Fibroblast of skin of right quadriceps (primary cell): ENCODE measurements at regions not wholly inside any gene's neighbourhood (a gene's known extent, or its start where the extent isn't known, plus 50 kb on each side); places are given as distances from the start of the nearest gene placed in this dataset.

ENCODE experiments used
- DNase-seq: peaks from one replicate; pipeline ENCODE4 v3.0.0-alpha.2; 2013

DNA sequence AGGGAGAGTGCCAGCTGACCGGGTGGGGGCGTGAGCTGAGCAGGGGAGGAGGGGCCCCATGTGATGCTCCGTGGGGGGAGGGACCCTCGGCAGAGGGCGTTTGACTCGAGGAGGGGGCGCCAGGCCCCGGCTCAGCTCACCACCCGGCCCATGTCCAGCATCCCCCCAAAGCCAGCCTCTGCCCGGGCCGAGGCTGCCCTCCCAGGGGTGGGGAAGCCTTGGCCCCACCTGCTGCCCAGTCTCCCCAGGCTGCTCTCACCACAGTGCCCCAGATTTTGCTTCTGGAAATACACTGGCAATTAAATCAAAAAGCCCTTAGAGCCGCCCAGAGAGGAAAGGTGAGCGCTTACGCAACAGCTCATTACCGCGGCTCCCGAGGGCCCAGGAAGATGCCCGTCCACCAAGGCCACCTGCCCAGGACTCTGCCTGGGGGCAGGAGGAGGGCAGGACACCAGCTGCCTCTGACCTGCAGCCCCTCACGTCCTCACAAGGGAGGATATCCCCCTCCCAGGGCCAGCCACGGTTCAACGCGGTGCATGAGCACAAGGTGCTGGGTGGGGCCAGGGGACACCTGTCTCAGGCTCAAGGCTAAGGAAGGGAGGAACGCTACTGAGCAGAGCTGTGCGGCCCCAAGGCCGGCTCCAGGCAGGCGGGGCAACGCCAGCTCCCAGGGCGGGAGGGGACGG, 70.0 kb upstream of the INPP5A start:
- no peak for DNase-seq

DNA sequence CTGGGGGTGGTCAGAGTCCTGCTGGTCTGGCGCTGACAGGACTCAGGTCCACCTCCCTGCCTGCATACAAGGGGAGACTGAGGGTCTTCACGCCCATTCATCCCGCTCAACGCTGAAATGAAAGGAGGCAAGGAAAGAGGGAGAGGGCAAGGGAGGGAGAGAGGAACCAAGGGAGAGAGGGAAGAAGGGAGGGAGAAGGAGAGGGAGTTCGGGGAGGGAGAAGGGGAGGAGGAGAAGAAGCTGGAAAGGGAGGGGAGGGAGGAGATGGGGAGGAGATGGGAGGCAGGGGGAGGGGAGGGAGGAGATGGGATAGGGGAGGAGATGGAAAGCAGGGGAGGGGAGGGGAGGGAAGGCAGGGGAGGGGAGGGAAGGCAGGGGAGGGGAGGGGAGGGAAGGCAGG, 69.4 kb upstream of the INPP5A start:
- no peak for DNase-seq

- DNase-seq = no peak
Observed at GRCh38 chr10:132468651-132469050, 68.9 kb upstream of the INPP5A start.

- DNase-seq = peak; percentile 15
Observed at GRCh38 chr10:132469197-132469884, 68.2 kb upstream of the INPP5A start.

GRCh38 chr10:132470410-132471124, 67.0 kb upstream of the INPP5A start:
- no peak for DNase-seq

DNA sequence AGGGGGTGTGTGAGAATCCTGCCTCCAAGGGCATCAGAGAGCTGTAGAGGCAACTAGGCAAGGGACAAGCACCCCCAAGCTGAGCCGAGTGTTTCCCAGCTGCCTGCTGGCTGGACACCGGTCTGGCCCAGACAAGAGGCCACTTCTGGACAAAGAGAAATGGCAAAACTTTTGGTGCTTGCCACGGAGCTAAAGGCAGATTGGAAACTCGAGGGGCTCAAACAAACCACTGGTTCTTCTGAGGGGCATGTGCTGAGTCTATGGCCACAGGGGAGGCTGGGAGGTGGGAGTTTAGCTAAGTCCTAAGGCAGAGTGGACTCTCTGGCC, 66.5 kb upstream of the INPP5A start:
- DNase-seq = no peak

DNA sequence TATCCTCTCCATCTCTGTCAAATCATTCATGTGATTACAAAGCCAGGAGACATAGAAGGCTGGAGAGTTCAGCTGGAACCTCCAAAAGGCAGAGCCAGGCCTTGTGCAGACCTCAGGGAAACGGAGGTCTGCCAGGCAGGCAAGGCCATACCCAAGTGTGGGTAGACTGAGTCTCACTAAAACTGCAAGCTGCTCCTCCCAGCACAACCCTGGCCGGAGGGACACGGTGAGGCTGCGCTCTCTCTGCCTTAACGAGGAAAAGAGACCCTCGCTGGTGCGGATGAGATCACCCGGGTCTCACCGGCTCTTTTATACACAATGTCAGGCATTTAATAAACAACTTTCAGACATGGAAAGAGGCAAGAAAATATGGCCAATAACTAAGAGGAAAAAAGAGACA, 66.1 kb upstream of the INPP5A start:
- DNase-seq = no peak

GRCh38 chr10:132475086-132475485, 62.5 kb upstream of the INPP5A start:
- no peak for DNase-seq

DNA sequence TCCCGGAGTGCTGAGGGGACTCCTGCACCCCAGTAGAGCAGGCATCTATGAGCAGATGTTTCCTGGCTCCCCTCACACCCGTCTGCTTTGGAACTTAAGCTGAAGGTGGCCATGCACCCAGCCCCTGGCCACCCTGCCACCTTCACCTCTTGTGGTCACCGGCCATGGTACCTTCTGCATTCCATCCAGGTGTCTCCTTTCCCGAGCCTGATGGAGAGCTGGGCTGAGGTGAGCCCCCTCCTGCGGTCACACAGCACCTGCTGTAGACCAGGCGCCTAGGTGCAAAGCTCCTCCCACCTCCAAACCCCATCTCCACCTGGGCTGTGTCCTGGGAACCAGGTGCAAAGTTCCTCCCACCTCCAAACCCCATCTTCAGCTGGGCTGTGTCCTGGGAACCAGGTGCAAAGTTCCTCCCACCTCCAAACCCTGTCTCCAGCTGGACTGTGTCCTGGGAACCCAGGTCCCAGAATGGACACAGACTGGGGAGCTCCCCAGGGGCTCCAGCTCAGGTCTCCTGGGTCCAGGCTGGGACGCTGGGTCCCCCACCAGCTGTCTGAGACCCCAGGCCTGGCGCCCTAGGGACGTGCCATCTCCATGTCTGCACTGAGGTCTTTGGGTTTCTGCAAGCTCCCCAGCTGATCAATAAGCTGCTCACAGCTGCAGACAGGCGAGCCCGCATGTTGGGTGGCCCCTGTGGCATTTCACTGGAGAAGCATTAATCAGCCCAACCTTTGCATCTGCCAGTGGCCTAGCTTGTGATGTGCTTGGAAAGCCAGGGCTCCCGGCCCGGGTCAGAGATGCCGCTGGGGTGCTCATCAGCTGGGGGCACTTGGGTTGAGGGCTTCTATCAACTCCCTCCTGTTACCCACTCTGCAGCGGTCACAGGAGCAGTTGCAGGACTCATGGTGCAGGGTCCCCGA, 61.2 kb upstream of the INPP5A start:
- DNase-seq = no peak

GRCh38 chr10:132477066-132477397, 60.6 kb upstream of the INPP5A start:
- no peak for DNase-seq

DNA sequence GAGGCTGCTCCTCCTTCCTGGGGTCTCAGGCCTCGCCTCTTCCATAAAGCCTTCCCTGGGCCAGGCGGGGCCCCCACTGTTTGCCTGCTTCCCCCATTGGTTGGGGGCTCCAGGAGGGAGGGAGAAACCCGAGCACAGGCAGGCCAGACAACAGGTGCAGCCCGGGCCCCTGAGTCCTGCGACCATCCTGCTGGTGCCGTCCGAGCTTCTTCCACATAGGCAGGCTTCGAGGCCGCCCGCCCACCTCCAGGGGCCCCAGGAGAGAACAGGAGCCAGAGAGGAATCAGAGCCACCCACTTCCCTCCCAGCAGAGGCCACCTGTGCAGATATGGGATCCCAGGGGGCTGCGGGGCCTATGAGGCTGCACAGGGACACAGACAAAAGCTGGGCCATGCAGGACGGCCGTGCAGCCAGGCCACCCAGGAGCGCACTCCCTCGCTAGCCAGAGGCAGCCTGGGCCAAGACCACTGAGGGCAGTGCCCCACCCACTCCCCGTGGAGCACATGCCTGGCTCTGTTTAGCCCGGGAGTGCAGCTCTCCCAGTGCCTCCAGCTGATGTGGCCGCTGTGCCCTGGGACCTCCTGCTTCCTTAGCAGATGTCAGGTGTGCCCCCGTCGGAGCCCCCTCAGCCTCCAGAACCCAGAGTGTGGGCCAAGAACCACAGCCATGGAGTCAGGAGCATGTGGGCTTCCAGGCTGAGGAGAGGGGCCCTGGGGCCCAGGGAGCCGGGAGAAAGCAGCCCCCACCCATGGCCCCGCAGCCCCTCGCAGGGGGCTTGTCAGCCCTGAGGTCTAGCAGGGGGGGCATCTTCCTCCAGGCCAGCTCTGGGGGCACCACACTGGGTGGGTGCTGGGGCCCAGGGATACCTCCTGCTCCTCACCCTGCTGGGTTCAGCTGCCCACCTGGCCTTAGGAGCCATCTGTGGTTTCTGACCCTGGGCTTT, 59.9 kb upstream of the INPP5A start:
- DNase-seq = no peak

DNA sequence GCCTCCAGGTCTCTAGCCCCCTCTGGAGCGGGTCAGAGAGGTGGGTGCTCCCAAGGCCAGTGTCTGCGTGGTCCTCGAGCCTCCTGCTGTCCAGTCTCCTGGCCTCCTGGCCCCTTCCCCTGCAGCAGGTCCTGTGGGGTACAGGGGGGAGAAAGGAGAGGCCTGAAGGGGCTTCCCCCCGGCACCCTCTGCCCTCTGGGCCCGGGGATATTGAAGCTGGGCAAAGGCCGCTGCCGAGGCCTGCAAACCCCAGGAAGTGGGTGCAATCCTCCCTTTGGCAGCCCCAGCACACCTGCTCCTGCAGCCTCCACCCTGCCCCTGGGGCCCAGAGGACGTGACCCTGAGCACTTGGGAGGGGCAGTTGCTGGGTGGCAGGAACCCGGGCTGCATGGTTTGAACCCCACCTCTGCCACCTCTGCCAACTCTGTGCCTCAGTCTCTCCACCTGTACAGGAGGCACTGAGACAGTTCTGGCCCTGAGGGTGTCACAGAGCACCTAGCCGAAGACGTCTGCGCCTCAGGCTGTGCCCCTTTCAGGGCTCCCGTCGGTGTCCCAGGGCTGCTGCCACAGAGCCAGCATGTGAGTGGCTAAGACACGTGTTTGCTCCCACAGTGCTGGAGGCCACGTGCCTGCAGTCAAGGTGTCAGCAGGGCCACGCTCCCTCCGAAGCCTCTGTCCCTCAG, 59.1 kb upstream of the INPP5A start:
- no peak for DNase-seq

DNA sequence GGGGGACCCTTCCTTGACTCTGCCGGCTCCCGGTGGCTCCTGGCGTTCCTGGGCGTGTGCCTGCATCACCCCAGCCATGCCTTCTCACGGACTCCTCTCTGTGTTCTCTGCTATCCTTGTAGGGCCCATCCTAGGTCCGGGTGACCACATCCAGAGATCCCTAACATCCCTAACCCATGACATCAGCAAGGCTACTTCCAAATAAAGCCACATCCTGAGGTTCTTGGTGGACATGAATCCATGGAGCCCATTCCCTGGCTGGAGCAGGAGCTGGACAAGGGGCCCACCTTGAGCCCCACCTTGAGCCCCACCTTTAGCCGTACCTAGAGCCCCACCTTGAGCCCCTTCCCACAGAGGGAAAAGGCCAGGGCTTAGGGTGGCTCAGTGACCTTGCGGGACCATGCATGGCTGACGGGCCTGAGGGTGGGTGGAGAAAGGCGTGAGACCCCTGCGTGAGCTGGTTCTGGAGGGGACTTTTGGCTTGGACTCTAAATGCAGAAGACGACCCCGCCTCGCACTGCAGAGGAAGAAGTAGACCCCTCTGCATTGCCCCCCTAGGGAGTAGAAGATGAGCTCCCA, 58.5 kb upstream of the INPP5A start:
- no peak for DNase-seq

DNA sequence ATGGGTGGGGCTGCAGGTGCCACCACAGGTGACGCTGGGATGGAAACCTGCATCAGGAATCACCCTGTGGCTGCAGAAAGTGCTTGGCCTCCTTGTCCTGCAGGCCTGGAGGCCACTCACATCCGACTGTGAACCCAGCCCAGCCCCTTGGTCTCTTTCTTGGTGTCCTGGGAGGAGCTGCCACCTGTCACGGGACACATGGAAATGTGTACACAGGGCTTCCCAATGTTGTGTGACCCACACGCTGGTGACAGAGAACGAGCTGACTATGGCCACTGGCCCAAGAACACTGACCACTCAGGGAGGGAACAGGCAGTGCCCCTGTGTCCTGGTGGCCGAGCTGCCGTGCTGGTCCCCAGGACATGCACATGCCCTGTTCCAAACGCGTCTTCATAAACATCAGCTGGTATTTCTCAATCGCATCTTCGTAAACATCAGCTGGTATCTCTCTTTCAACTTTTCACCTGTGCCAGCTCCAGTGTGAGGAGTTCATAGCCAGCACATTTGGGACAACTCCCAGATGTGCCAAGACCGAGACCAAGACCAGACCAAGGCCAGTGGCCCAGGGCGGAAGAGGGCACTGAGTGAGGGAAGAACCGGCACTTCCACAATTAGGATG, 57.9 kb upstream of the INPP5A start:
- no peak for DNase-seq

- DNase-seq = no peak
Observed at GRCh38 chr10:132480356-132480755, 57.2 kb upstream of the INPP5A start.

GRCh38 chr10:132481690-132482089, 55.9 kb upstream of the INPP5A start:
- DNase-seq = no peak

DNA sequence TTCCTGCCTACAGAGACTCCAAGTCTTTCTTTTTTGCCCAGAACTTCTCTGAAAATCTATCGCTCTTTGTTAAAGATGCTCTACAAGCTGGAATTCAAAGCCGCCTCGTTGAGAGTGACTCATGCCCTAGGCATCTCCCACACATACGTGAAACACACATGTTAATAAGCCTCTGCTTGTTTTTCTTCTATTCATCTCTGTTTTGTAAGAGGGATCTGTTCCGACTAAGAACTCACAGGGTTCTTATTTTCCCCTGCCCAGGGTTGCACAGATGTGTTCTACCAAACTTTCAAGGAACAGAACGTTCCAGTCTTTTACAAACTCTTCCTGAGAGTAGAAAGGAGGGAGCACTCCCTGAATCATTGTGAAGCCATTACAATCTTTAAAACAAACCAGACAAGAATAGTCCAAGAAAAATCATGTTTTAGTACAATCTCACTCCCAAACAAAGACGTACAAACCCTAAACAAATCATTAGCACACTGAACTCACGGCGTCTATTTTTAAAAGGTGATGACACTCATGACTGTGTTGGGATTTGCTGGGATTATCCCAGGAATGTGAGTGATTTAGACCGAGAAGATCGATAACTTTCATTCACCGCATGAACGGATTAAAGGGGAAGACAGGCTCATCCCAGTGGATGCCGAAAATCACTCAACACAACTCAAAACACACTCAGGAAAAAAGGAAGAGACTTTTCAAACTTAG, 55.3 kb upstream of the INPP5A start:
- peak; percentile 85 for DNase-seq

- DNase-seq = no peak
Observed at GRCh38 chr10:132483394-132483793, 54.2 kb upstream of the INPP5A start.

DNA sequence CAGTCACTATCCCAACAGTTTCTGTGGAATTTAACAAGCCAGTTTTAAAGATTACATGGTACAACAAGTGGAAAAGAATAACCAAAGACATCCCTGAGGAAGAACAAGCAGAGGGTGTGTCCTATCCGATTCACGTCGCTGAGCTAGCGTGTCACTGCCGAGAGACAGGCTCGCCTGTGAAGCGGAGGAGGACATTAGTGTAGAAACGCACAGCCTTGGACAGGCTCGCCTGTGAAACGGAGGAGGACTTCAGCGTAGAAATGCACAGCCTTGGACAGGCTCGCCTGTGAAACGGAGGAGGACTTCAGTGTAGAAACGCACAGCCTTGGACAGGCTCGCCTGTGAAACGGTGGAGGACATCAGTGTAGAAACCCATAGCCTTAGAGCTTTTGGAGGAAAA, 52.7 kb upstream of the INPP5A start:
- no peak for DNase-seq

GRCh38 chr10:132485391-132485790, 52.2 kb upstream of the INPP5A start:
- no peak for DNase-seq
